KMS-11 (cell line): ENCODE measurements at regions not wholly inside any gene's neighbourhood (a gene's known extent, or its start where the extent isn't known, plus 50 kb on each side); places are given as distances from the start of the nearest gene placed in this dataset.

ENCODE experiments used
- H2AFZ ChIP-seq: fragments of 200-600 bp; sonication (generic); 2 replicates; pipeline ENCODE4 v1.6.1; 2016; ENCODE audit warnings: antibody characterized with exemption, mixed run types, low read depth
- H3K27ac ChIP-seq: fragments of 200-600 bp; sonication (generic); 2 replicates; pipeline ENCODE4 v1.6.1; 2016; ENCODE audit warnings: mild to moderate bottlenecking, mixed run types
- H3K27me3 ChIP-seq: fragments of 200-600 bp; sonication (generic); 2 replicates; pipeline ENCODE4 v1.6.1; 2017; ENCODE audit warnings: mild to moderate bottlenecking, low read depth, mixed run types, moderate library complexity; ENCODE audit not compliant: insufficient read depth
- H3K36me3 ChIP-seq: fragments of 200-600 bp; sonication (generic); 2 replicates; pipeline ENCODE4 v1.6.1; 2017; ENCODE audit warnings: mild to moderate bottlenecking, mixed run types; ENCODE audit not compliant: insufficient read depth
- H3K4me1 ChIP-seq: fragments of 200-600 bp; sonication (generic); 2 replicates; pipeline ENCODE4 v1.6.1; 2016; ENCODE audit warnings: mild to moderate bottlenecking, low read depth, mixed run types; ENCODE audit not compliant: poor library complexity, severe bottlenecking
- H3K4me2 ChIP-seq: fragments of 200-600 bp; sonication (generic); 2 replicates; pipeline ENCODE4 v1.7.0; 2016; ENCODE audit warnings: mild to moderate bottlenecking, mixed run types
- H3K4me3 ChIP-seq: fragments of 200-600 bp; sonication (generic); IDR thresholded peaks from 2 replicates; pipeline ENCODE4 v1.6.1; 2017; ENCODE audit warnings: low read depth, low read length, mixed read lengths; ENCODE audit not compliant: insufficient read depth
- H3K79me2 ChIP-seq: fragments of 200-600 bp; sonication (generic); 2 replicates; pipeline ENCODE4 v1.6.1; 2016; ENCODE audit warnings: low read depth, mixed run types; ENCODE audit not compliant: insufficient read depth
- H3K9ac ChIP-seq: fragments of 200-600 bp; sonication (generic); 2 replicates; pipeline ENCODE4 v1.6.1; 2016; ENCODE audit warnings: mild to moderate bottlenecking, mixed run types
- H4K20me1 ChIP-seq: fragments of 200-600 bp; sonication (generic); 2 replicates; pipeline ENCODE4 v1.6.1; 2016; ENCODE audit warnings: mild to moderate bottlenecking, mixed run types; ENCODE audit not compliant: insufficient read depth
- TF ChIP-seq, protein P1 (sequence below): fragments of 200-600 bp; sonication (generic); conservative IDR thresholded peaks from 2 replicates; pipeline ENCODE4 v1.6.1; 2017; ENCODE audit warnings: low read depth, mild to moderate bottlenecking, antibody characterized with exemption, low read length, moderate library complexity, mixed read lengths

DNA sequence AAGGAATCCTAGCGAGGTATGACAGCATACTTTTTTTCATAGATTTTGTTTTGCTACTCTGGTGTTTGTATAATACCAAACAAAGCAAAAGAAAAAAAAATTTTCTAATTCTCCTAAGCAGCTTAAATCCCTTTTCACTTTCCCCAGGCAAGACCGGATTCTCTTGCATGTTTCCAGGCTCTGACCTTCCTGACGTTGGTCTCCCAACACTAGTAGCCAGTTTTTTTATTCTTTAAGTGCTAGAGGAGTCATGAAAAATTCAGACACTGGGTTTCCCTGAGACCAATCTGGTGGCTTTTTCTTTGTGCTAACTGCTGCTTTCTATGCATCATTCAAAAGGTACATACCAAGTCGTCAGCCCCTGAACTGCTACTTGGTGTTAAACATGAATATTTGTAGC is 111.4 kb downstream of the ZNF326 start:
- Histone ChIP-seq H3K27me3 (no peaks in the 10 kb centered on the region), H3K79me2 (no peaks in the 10 kb centered on the region)
- TF ChIP-seq, protein P1, sequence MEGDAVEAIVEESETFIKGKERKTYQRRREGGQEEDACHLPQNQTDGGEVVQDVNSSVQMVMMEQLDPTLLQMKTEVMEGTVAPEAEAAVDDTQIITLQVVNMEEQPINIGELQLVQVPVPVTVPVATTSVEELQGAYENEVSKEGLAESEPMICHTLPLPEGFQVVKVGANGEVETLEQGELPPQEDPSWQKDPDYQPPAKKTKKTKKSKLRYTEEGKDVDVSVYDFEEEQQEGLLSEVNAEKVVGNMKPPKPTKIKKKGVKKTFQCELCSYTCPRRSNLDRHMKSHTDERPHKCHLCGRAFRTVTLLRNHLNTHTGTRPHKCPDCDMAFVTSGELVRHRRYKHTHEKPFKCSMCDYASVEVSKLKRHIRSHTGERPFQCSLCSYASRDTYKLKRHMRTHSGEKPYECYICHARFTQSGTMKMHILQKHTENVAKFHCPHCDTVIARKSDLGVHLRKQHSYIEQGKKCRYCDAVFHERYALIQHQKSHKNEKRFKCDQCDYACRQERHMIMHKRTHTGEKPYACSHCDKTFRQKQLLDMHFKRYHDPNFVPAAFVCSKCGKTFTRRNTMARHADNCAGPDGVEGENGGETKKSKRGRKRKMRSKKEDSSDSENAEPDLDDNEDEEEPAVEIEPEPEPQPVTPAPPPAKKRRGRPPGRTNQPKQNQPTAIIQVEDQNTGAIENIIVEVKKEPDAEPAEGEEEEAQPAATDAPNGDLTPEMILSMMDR: no peak

DNA sequence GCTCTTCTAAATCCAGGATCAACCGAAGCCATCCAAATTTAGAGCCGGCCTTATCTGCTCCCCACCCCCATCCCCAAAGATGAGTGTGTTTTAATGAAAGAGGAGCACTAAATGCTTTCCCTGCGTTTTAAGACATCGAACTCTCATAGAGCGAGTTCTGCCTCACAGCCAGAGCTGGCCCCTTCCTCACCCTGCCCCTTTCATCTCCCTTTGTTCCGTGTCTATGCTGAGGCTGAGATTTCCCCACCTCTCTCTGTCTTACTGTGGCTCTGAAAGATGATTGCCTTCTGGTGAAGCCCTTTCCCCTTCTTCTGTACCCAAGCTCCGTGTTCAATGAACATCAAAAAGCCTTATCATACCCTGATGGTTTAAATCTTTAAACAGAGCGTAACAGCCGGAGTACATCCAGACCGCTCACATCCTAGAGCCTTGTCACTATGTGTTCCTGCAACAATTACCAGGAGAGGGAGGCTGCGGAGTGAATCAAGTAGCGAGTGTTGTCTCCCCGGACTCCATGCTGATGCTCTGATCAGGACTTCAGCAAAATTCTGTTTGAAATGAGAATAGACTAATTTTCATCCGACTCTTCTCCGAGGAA is 110.1 kb downstream of the ZNF326 start:
- Histone ChIP-seq H2AFZ (no peak overlapping the region), H3K27ac (no peak overlapping the region), H3K9ac (no peak overlapping the region), H3K79me2 (no peaks in the 10 kb centered on the region), H3K4me2 (no peak overlapping the region), H3K4me3 (no peak overlapping the region), H3K27me3 (no peaks in the 10 kb centered on the region), H3K4me1 (no peaks in the 10 kb centered on the region), H3K36me3 (no peaks in the 10 kb centered on the region), H4K20me1 (no peaks in the 10 kb centered on the region)
- TF ChIP-seq, protein P1: no peak

More for the DNA sequence above, 111.4 kb downstream of the ZNF326 start:
- no peaks in the 10 kb centered on the region for H4K20me1 ChIP-seq
- H3K27ac ChIP-seq: no peak overlapping the region
- H3K4me3 ChIP-seq: no peak overlapping the region
- H3K4me1 ChIP-seq: no peaks in the 10 kb centered on the region
- H2AFZ ChIP-seq: no peak overlapping the region
- no peak overlapping the region for H3K4me2 ChIP-seq
- no peaks in the 10 kb centered on the region for H3K36me3 ChIP-seq
- no peak overlapping the region for H3K9ac ChIP-seq

DNA sequence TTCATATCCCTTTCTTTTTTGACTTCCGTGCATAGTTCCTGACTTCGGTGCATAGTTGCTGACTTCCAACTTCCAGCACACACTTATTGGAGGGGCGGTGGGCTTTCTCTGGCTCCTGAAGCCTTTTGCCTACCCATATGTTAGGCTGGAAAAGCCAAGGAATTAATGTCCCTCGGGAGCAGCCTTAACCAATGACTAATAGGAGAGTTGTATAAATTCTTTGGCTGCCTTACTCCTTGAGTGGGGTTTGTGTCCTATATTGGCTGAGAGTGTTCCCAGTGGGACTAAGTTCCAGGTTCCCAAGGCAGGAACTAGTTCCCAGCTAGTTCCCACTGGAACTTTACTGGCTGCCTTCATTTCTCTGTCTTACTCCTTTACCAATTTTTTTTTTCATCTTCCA is 105.7 kb downstream of the ZNF326 start:
- Histone ChIP-seq H3K36me3 (no peaks in the 10 kb centered on the region), H3K4me3 (no peak overlapping the region), H3K27ac (no peak overlapping the region), H3K27me3 (no peaks in the 10 kb centered on the region), H3K4me2 (no peak overlapping the region), H3K79me2 (no peaks in the 10 kb centered on the region), H4K20me1 (no peaks in the 10 kb centered on the region), H3K9ac (no peak overlapping the region), H2AFZ (no peak overlapping the region), H3K4me1 (no peaks in the 10 kb centered on the region)
- TF ChIP-seq, protein P1: no peak

GRCh38 chr1:90092441-90092840 is 97.5 kb downstream of the ZNF326 start:
- Histone ChIP-seq H3K4me3 (no peak overlapping the region), H2AFZ (no peak overlapping the region), H3K4me2 (no peak overlapping the region), H3K36me3 (no peaks in the 10 kb centered on the region), H3K9ac (no peak overlapping the region), H4K20me1 (no peaks in the 10 kb centered on the region), H3K27me3 (no peaks in the 10 kb centered on the region), H3K4me1 (no peaks in the 10 kb centered on the region), H3K27ac (no peak overlapping the region), H3K79me2 (no peaks in the 10 kb centered on the region)
- TF ChIP-seq, protein P1: no peak
